ENCODE measurements at regions not wholly inside any gene's neighbourhood (a gene's known extent, or its start where the extent isn't known, plus 50 kb on each side); places are given as distances from the start of the nearest gene placed in this dataset.
"Not testable (repeated sequence)": the region's sequence is repeated elsewhere in the genome, so short reads cannot be mapped to it uniquely, and the experiment has no call there.

DNA sequence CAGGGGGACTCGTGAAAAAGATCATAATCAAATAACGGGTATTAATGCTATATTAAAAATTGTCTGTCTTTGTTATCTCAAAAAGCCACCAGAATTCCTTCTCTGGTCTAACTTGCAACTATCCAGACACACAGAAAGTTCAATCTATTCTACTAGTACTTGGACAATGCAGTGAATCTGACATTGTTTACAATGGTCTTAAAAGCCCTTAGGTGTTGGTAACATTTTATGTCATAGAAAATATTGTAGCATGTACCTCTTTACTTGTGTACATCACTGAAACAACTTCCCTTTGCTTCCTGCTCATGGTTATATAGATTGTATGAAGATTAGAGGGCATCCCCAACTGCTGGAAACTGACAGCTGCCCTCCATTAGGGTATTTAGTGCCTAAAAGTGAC lies 71.1 kb upstream of the PPP3CA start:
- no peak for DNase-seq (ENCODE audit: low spot score)

DNA sequence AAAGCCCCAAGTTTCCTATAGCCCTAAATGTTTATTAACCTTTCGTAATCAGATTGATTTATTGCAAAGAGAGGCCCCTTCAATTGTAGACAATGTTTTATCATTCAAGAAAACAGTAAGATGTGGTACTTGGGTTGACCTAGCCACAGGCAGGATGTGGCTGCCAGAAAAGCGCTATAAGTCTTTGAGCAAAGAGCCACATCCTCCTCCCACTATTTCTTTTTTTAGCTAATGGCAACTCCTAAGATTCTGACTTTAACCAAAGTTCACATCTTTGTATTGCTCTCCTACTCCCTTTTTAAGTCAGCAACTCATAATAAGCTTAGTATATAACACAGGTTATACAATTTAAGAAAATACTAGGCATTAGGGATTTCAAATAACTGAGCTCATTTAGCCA lies 70.7 kb upstream of the PPP3CA start:
- DNase-seq (ENCODE audit: low spot score), result peak; percentile 22

DNA sequence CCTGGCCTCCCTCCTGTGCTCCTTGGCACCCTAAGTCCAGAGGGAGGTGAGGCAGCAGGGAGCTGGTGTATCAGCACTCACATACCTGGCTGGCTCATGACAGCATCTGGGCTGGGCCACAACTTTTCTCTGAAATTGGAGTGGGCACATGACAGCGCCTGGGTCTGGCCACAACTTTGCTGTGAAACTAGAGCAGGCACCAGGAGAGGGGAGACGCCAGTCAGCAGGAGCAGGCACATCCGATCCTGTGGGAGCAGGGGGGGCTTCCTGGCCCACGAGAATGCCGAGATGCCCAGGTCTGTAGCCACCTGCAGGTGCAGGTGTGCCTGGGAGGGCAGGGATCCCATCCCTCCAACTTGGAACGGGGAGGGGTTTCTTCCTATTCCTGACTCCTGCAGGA lies 69.7 kb upstream of the PPP3CA start:
- DNase-seq (ENCODE audit: low spot score), result no peak

DNA sequence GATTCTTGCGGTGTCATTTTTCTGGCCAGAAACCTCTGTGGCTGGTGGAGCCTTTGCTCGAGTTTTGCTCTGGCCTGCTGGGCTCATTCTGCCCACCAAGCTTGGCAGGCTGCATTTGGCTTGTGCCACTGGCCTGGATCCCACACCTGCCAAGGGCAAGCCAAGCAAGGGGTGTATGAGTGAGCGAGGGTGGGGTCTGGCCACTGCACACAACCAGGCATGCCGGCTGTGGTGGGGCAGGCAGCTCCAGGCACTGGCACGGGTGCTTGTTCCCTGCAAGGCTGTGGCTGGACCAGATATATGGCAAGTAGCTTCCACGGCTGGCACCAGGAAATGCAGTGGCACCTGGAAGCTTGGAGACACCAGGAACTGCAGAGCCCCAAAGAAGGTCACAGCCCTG lies 68.6 kb upstream of the PPP3CA start:
- DNase-seq (ENCODE audit: low spot score), result no peak

DNA sequence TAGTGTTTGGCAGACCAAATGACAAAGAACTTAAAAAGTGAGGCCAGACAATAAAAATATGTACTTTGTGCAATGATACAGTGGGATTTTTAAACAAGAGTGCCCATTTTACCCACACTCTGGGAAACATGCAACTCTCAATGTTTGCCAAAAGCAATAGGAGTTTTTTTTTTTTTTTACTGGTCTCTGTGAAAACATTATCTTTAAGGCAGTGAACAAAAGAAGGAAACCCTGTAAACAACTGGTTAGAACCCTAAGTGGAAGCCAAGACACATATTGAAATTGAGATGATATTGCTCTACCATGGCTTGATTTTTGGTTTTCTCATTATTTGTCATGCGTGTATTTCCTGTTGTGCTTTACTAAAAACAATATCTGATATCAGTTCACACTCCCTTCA lies 67.2 kb upstream of the PPP3CA start:
- DNase-seq (ENCODE audit: low spot score), result no peak

GRCh38 chr4:101411926-101412325 lies 64.6 kb upstream of the PPP3CA start:
- no peak for DNase-seq (ENCODE audit: low spot score)

GRCh38 chr4:101411281-101411910 lies 64.1 kb upstream of the PPP3CA start:
- not testable (repeated sequence) for DNase-seq (ENCODE audit: low spot score)

DNA sequence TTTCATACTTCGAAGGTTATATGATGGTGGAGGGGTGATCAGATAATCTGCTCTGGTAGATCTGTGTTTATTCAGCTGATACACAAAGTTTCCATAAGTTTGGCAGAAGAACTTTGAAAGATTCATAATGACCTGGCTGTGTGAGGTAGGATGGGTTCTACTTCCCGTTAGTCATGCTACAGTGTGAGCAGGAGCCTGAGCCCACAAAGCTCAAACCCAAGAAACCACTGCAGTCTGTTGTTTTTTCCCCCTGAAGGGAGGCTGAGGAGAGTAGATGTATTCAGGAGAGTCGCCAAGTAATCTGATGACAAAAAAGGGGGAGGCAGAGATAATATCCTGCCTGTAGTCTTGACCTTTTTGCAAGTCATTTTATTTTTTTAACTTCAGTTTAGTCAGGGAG lies 52.8 kb upstream of the PPP3CA start:
- peak; percentile 49 for DNase-seq (ENCODE audit: low spot score)

- no peak for DNase-seq (ENCODE audit: low spot score)
Measured at GRCh38 chr4:101398807-101399206, 51.5 kb upstream of the PPP3CA start.
